H1 (cell line): ENCODE measurements at regions not wholly inside any gene's neighbourhood (a gene's known extent, or its start where the extent isn't known, plus 50 kb on each side); places are given as distances from the start of the nearest gene placed in this dataset.

Experiments used
- CBX5 ChIP-seq: fragments of 300-800, 300-1000 bp; sonication (generic); IDR thresholded peaks from 2 replicates; pipeline ENCODE4 v1.7.1; 2016; ENCODE audit warnings: antibody characterized with exemption, low read length, low read depth
- EGR1 ChIP-seq: IDR thresholded peaks from 2 replicates; pipeline ENCODE4 v1.6.1; 2011; ENCODE audit warnings: low read depth, low read length, borderline replicate concordance
- POLR2A ChIP-seq, 2 experiments: IDR thresholded peaks; 1 replicate in 1 of 2; 2 replicates in 1 of 2; pipeline ENCODE4 v1.6.1; 2011; ENCODE audit warnings: low read depth in 2 of 2, low read length in 2 of 2, mild to moderate bottlenecking in 2 of 2; ENCODE audit errors: control extremely low read depth in 1 of 2
- SIX5 ChIP-seq: IDR thresholded peaks from 2 replicates; pipeline ENCODE4 v1.6.1; 2011; ENCODE audit warnings: mild to moderate bottlenecking, low read depth, low read length

DNA sequence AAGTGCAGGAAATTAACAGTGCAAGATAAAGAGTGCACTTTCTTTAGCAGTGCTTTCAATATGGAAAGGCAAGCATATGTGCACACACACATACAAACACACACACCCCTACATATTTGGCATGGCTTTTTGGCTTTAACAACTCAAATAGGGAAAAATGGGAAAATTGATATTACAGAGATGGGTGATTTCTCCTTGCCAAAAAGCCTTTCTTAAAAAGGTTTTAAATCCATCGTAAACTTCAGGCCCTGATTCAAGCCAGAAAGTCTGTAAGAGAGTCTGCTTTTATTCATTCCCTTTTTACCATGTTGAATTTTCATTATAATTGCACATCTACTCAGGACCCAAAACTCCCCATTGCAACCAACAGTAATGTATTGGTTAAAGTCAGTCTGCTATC, 612.0 kb upstream of the ACTRT1 start:
- no peak for TF ChIP-seq CBX5
- TF ChIP-seq POLR2A (IDR thresholded peaks at IDR 0.05; ENCODE audit: control extremely low read depth in 1 of 2, low read depth in 2 of 2, low read length in 2 of 2) = no peak
- TF ChIP-seq SIX5 = no peak
- TF ChIP-seq EGR1 = no peak
